ENCODE measurements at regions not wholly inside any gene's neighbourhood (a gene's known extent, or its start where the extent isn't known, plus 50 kb on each side); places are given as distances from the start of the nearest gene placed in this dataset.

GRCh38 chr7:10740805-10741204 is 232.9 kb upstream of the PHF14 start (continued):
- TF ChIP-seq BCL11B (tag by site-specific recombination; IDR thresholded peaks at IDR 0.05; ENCODE audit: low read depth) = no peak

GRCh38 chr7:10756981-10757380 is 216.7 kb upstream of the PHF14 start:
- Histone ChIP-seq H3K4me1 (ENCODE audit: control insufficient read depth, insufficient read depth, low read length) (no peaks in the 10 kb centered on the region), H3K36me3 (ENCODE audit: control insufficient read depth in 2 of 2, insufficient read depth in 1 of 2, low read length in 2 of 2) (no peaks in the 10 kb centered on the region), H3K9me3 (ENCODE audit: control insufficient read depth, insufficient read depth, low read depth, low read length) (no peaks in the 10 kb centered on the region), H3K4me3 (ENCODE audit: low read depth, low read length) (no peak overlapping the region), H3K27ac (ENCODE audit: extremely low read depth, low read depth, low read length) (no peak overlapping the region)
- POLR2A ChIA-PET = no interaction called here
- TF ChIP-seq ZNF639 (tag by site-specific recombination; IDR thresholded peaks at IDR 0.05) = no peak
- TF ChIP-seq IKZF3 (tag by site-specific recombination; IDR thresholded peaks at IDR 0.05) = no peak
- no peak for TF ChIP-seq ZNF660 (tag by site-specific recombination; IDR thresholded peaks at IDR 0.05)
- no peak for TF ChIP-seq ZNF280C (tag by site-specific recombination; IDR thresholded peaks at IDR 0.05)
- TF ChIP-seq ZNF19 (tag by site-specific recombination; IDR thresholded peaks at IDR 0.05; ENCODE audit: low read depth) = no peak
- no peak for TF ChIP-seq ZNF571 (tag by site-specific recombination; IDR thresholded peaks at IDR 0.05)
- TF ChIP-seq ZNF16 (tag by site-specific recombination; IDR thresholded peaks at IDR 0.05; ENCODE audit: low read depth) = no peak
- no peak for TF ChIP-seq ZNF174 (tag by site-specific recombination; IDR thresholded peaks at IDR 0.05)
- TF ChIP-seq REST (tag by site-specific recombination; IDR thresholded peaks at IDR 0.05) = no peak
- CTCF ChIA-PET = no interaction called here

- ChIA-PET POLR2A (no interaction called here), CTCF (no interaction called here)
- TF ChIP-seq SP3 (tag by site-specific recombination; IDR thresholded peaks at IDR 0.05) = no peak
- no peak for TF ChIP-seq KLF16 (tag by site-specific recombination; IDR thresholded peaks at IDR 0.05)
- peak; percentile 57 for TF ChIP-seq SETDB1 (IDR thresholded peaks at IDR 0.05; ENCODE audit: insufficient read length, low read length)
- no peak overlapping the region for H3K4me3 ChIP-seq (ENCODE audit: low read depth, low read length)
- H3K9me3 ChIP-seq (ENCODE audit: control insufficient read depth, insufficient read depth, low read depth, low read length) = no peaks in the 10 kb centered on the region
- H3K4me1 ChIP-seq (ENCODE audit: control insufficient read depth, insufficient read depth, low read length) = no peaks in the 10 kb centered on the region
- no peak overlapping the region for H3K27ac ChIP-seq (ENCODE audit: extremely low read depth, low read depth, low read length)
- H3K36me3 ChIP-seq (ENCODE audit: control insufficient read depth in 2 of 2, insufficient read depth in 1 of 2, low read length in 2 of 2) = no peaks in the 10 kb centered on the region
These were observed 214.6 kb upstream of the PHF14 start for GRCh38 chr7:10759120-10759519.

GRCh38 chr7:10767771-10768170 is 205.9 kb upstream of the PHF14 start:
- H3K9me3 ChIP-seq (ENCODE audit: control insufficient read depth, insufficient read depth, low read depth, low read length) = no peaks in the 10 kb centered on the region
- CTCF ChIA-PET = no interaction called here
- H3K36me3 ChIP-seq (ENCODE audit: control insufficient read depth in 2 of 2, insufficient read depth in 1 of 2, low read length in 2 of 2) = no peaks in the 10 kb centered on the region
- H3K4me1 ChIP-seq (ENCODE audit: control insufficient read depth, insufficient read depth, low read length) = no peaks in the 10 kb centered on the region
- POLR2A ChIA-PET = no interaction called here
- no peak overlapping the region for H3K4me3 ChIP-seq (ENCODE audit: low read depth, low read length)
- H3K27ac ChIP-seq (ENCODE audit: extremely low read depth, low read depth, low read length) = no peak overlapping the region
- no peak for TF ChIP-seq REST (tag by site-specific recombination; IDR thresholded peaks at IDR 0.05)
- TF ChIP-seq ZNF354C (tag by site-specific recombination; IDR thresholded peaks at IDR 0.05; ENCODE audit: borderline replicate concordance, low read depth) = no peak
- no peak for TF ChIP-seq ZNF19 (tag by site-specific recombination; IDR thresholded peaks at IDR 0.05; ENCODE audit: low read depth)
- no peak for TF ChIP-seq ZBTB7A (tag by site-specific recombination; IDR thresholded peaks at IDR 0.05; ENCODE audit: low read depth)
- TF ChIP-seq ZBTB48 (tag by site-specific recombination; IDR thresholded peaks at IDR 0.05) = no peak
- no peak for TF ChIP-seq BCL11B (tag by site-specific recombination; IDR thresholded peaks at IDR 0.05; ENCODE audit: low read depth)
- TF ChIP-seq ZFP41 (tag by site-specific recombination; IDR thresholded peaks at IDR 0.05; ENCODE audit: borderline replicate concordance) = no peak
- TF ChIP-seq GLIS2 (tag by site-specific recombination; IDR thresholded peaks at IDR 0.05) = no peak

All from HEK293 (cell line).